CD4-positive, alpha-beta T cell treated with Interleukin-17A for 4 hours (primary cell): ENCODE measurements at regions not wholly inside any gene's neighbourhood (a gene's known extent, or its start where the extent isn't known, plus 50 kb on each side); places are given as distances from the start of the nearest gene placed in this dataset.
"Not testable (repeated sequence)": the region's sequence is repeated elsewhere in the genome, so short reads cannot be mapped to it uniquely, and the experiment has no call there.

Experiments
- DNase-seq: peaks from one replicate; pipeline ENCODE4 v3.0.0-alpha.2; 2020; ENCODE audit warnings: mixed read lengths

- DNase-seq: no peak
Observed at GRCh38 chr1:239204401-239204800, 182.0 kb upstream of the CHRM3 start.

GRCh38 chr1:239197871-239198270 lies 188.5 kb upstream of the CHRM3 start:
- DNase-seq: no peak

- DNase-seq: no peak
Observed at GRCh38 chr1:239189998-239190512, 196.3 kb upstream of the CHRM3 start.

- DNase-seq: no peak
Observed at GRCh38 chr1:239186487-239186886, 199.9 kb upstream of the CHRM3 start.

- no peak for DNase-seq
Observed at GRCh38 chr1:239185245-239185619, 201.1 kb upstream of the CHRM3 start.

GRCh38 chr1:239184561-239185244 lies 201.7 kb upstream of the CHRM3 start:
- no peak for DNase-seq

- DNase-seq: no peak
Observed at GRCh38 chr1:239178961-239179360, 207.4 kb upstream of the CHRM3 start.

- no peak for DNase-seq
Observed at GRCh38 chr1:239174880-239175279, 211.5 kb upstream of the CHRM3 start.

- DNase-seq: no peak
Observed at GRCh38 chr1:239170828-239171227, 215.5 kb upstream of the CHRM3 start.

- no peak for DNase-seq
Observed at GRCh38 chr1:239169276-239169675, 217.1 kb upstream of the CHRM3 start.

- DNase-seq: no peak
Observed at GRCh38 chr1:239164451-239165180, 221.8 kb upstream of the CHRM3 start.

- no peak for DNase-seq
Observed at GRCh38 chr1:239155466-239156091, 230.8 kb upstream of the CHRM3 start.

- DNase-seq: no peak
Observed at GRCh38 chr1:239151937-239152336, 234.4 kb upstream of the CHRM3 start.

GRCh38 chr1:239140968-239141367 lies 245.4 kb upstream of the CHRM3 start:
- no peak for DNase-seq

- no peak for DNase-seq
Observed at GRCh38 chr1:239139801-239140200, 246.6 kb upstream of the CHRM3 start.

- DNase-seq: no peak
Observed at GRCh38 chr1:239128541-239128940, 257.8 kb upstream of the CHRM3 start.

- DNase-seq: no peak
Observed at GRCh38 chr1:239126884-239127283, 259.5 kb upstream of the CHRM3 start.

GRCh38 chr1:239125893-239126292 lies 260.5 kb upstream of the CHRM3 start:
- no peak for DNase-seq

GRCh38 chr1:239125027-239125426 lies 261.3 kb upstream of the CHRM3 start:
- no peak for DNase-seq

- no peak for DNase-seq
Observed at GRCh38 chr1:239123260-239123659, 263.1 kb upstream of the CHRM3 start.

- DNase-seq: no peak
Observed at GRCh38 chr1:239112101-239112935, 274.1 kb upstream of the CHRM3 start.

- DNase-seq: no peak
Observed at GRCh38 chr1:239107676-239108075, 278.7 kb upstream of the CHRM3 start.

- DNase-seq: not testable (repeated sequence)
Observed at GRCh38 chr1:239106689-239107088, 279.7 kb upstream of the CHRM3 start.
